GM18951 (cell line): ENCODE measurements at regions not wholly inside any gene's neighbourhood (a gene's known extent, or its start where the extent isn't known, plus 50 kb on each side); places are given as distances from the start of the nearest gene placed in this dataset.
"Not testable (repeated sequence)": the region's sequence is repeated elsewhere in the genome, so short reads cannot be mapped to it uniquely, and the experiment has no call there.

Experiments
- POLR2A ChIP-seq: IDR thresholded peaks from 4 replicates; pipeline ENCODE4 v1.6.1; 2011; ENCODE audit warnings: mild to moderate bottlenecking; ENCODE audit not compliant: insufficient read length, insufficient read depth; ENCODE audit errors: extremely low read depth
- in situ Hi-C: fragments of 300-500 bp; cut with MboI; formaldehyde crosslinking; loops from one replicate; pipeline ENCODE4 v1.12.0; 2022; ENCODE audit warnings: low sequenced_read_pairs, mixed read lengths, inconsistent platforms; ENCODE audit not compliant: unreplicated experiment

DNA sequence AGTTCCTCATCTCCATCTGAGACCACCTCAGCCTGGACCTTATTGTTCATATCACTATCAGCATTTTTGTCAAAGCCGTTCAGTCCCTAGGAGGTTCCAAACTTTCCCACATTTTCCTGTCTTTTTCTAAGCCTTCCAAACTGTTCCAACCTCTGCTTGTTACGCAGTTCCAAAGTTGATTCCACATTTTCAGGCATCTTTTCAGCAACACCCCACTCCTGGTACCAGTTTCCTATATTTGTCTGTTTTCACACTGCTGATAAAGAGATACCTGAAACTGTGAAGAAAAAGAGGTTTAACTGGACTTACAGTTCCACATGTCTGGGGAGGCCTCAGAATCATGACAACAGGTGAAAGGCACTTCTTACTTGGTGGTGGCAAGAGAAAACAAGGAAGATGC, 622.1 kb downstream of the MAT2B start:
- in situ Hi-C loops, result no loop called here
- no peak for TF ChIP-seq POLR2A

- TF ChIP-seq POLR2A, result no peak
Observed at GRCh38 chr5:164132358-164132757, 626.9 kb downstream of the MAT2B start.

DNA sequence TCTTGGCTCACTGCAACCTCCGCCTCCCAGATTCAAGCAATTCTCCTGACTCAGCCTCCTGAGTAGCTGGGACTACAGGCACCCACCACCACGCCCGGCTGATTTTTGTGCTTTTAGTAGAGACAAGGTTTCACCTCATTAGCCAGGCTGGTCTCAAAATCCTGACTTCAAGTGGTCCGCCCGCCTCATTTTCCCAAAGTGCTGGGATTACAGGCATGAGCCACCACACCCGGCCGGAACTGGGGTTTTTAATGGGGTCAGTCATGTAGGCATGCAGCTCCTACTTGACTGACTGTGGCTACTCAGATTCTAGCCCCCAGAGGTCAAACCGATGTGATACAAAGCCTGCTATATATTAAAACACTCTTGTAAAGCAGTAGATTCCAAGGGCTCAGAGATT, 631.7 kb downstream of the MAT2B start:
- no peak for TF ChIP-seq POLR2A

More at GRCh38 chr5:164132358-164132757, 626.9 kb downstream of the MAT2B start:
- in situ Hi-C loops, result no loop called here

GRCh38 chr5:164139423-164139822, 634.0 kb downstream of the MAT2B start:
- in situ Hi-C loops, result no loop called here
- TF ChIP-seq POLR2A, result no peak

More for the DNA sequence above, 631.7 kb downstream of the MAT2B start:
- in situ Hi-C loops, result no loop called here

GRCh38 chr5:164145458-164145857, 640.0 kb downstream of the MAT2B start:
- in situ Hi-C loops, result no loop called here
- TF ChIP-seq POLR2A, result no peak

GRCh38 chr5:164146223-164146622, 640.8 kb downstream of the MAT2B start:
- in situ Hi-C loops, result no loop called here
- TF ChIP-seq POLR2A, result no peak

GRCh38 chr5:164148292-164148691, 642.9 kb downstream of the MAT2B start:
- in situ Hi-C loops, result no loop called here
- no peak for TF ChIP-seq POLR2A

GRCh38 chr5:164152539-164152938, 647.1 kb downstream of the MAT2B start:
- in situ Hi-C loops, result not testable (repeated sequence)

GRCh38 chr5:164153469-164154172, 648.2 kb downstream of the MAT2B start:
- no peak for TF ChIP-seq POLR2A
- in situ Hi-C loops, result no loop called here

GRCh38 chr5:164170814-164171213, 665.4 kb downstream of the MAT2B start:
- in situ Hi-C loops, result no loop called here
- no peak for TF ChIP-seq POLR2A

DNA sequence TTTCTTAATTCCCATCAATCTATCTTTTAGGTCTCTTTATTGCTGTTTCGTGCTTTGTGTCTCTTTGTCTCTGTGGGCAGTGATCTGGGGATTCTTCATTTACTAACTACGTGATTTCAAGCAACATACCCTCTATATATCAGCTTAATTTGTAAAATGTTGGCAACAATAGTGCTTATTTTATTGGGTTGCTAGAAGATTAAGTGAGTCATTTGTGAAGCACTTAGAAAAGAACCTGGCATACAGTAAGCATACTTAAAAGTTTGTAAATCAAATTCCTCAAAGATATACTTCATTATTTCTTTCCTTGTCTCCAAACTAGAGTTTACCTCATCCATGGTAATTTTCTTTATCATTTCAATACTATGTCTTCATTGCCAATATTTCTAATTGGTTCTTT, 669.7 kb downstream of the MAT2B start:
- TF ChIP-seq POLR2A, result no peak
- in situ Hi-C loops, result no loop called here

DNA sequence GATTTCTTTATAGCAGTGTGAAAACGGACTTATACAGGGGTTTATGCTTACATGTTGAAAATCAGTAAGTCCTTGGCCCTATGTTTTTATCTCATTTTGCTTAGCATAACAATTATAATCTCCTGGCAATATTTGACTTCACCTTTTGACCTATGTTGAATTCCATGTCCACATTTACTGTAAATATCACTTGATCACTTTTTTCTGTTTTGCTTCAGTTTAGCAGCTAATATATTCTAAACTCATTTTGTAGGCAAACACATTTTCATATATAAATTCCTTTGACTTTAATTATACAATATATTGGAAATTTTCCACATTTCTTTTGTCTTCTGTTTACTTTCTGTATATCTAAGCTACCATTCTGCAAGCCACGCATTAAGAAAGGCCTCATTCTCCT, 674.0 kb downstream of the MAT2B start:
- in situ Hi-C loops, result no loop called here
- no peak for TF ChIP-seq POLR2A

GRCh38 chr5:164181604-164182003, 676.2 kb downstream of the MAT2B start:
- in situ Hi-C loops, result no loop called here
- TF ChIP-seq POLR2A, result no peak

GRCh38 chr5:164184158-164184557, 678.7 kb downstream of the MAT2B start:
- no peak for TF ChIP-seq POLR2A
- in situ Hi-C loops, result no loop called here

- in situ Hi-C loops, result no loop called here
- TF ChIP-seq POLR2A, result no peak
Observed at GRCh38 chr5:164185000-164185399, 679.6 kb downstream of the MAT2B start.
